Natural killer cell (primary cell): ENCODE measurements at regions not wholly inside any gene's neighbourhood (a gene's known extent, or its start where the extent isn't known, plus 50 kb on each side); places are given as distances from the start of the nearest gene placed in this dataset.

ENCODE experiments used
- ATAC-seq, 3 donors: fragments of 150-1000 bp in 2 of 3; fragments of 200-7000 bp in 1 of 3; cut with Tn5 transposase; 1 replicate in 1 of 3; 2 replicates in 2 of 3; pipeline ENCODE4 v1.10.0; 2021; ENCODE audit warnings: mild to moderate bottlenecking in 2 of 3, moderate library complexity in 2 of 3
- DNase-seq, 2 donors: peaks; one replicate each; pipeline versions ENCODE4 v3.0.0 to v3.0.0-alpha.2; 2013 to 2021; ENCODE audit warnings: mixed read lengths in 1 of 2
- H3K27ac ChIP-seq: one replicate; pipeline ENCODE4 v1.5.1; 2013; ENCODE audit warnings: mild to moderate bottlenecking, low read length
- H3K27me3 ChIP-seq: one replicate; pipeline ENCODE4 v1.6.1; 2013; ENCODE audit warnings: low read length; ENCODE audit not compliant: control insufficient read depth, insufficient read depth
- H3K36me3 ChIP-seq: one replicate; pipeline ENCODE4 v1.6.1; 2013; ENCODE audit warnings: low read length; ENCODE audit not compliant: control insufficient read depth, insufficient read depth
- H3K4me1 ChIP-seq: one replicate; pipeline ENCODE4 v1.6.1; 2013; ENCODE audit warnings: low read length; ENCODE audit not compliant: control insufficient read depth, insufficient read depth
- H3K4me3 ChIP-seq: one replicate; pipeline ENCODE4 v1.5.1; 2013; ENCODE audit warnings: low read length
- H3K9me3 ChIP-seq: one replicate; pipeline ENCODE4 v1.6.1; 2013; ENCODE audit warnings: low read length; ENCODE audit not compliant: control insufficient read depth, insufficient read depth
- H3K27ac Mint-ChIP-seq, 2 donors: one replicate each; pipeline ENCODE4 v1.8.0; 2022; ENCODE audit warnings: mild to moderate bottlenecking in 2 of 2, mixed read lengths in 2 of 2, moderate library complexity in 1 of 2
- H3K27me3 Mint-ChIP-seq, 2 donors: one replicate each; pipeline ENCODE4 v1.8.0; 2022; ENCODE audit warnings: low read depth in 2 of 2, mixed read lengths in 2 of 2
- H3K36me3 Mint-ChIP-seq: one replicate; pipeline ENCODE4 v1.8.0; 2022; ENCODE audit warnings: mixed read lengths
- H3K4me1 Mint-ChIP-seq, 2 donors: one replicate each; pipeline ENCODE4 v1.8.0; 2022; ENCODE audit warnings: mixed read lengths in 2 of 2
- H3K4me3 Mint-ChIP-seq: one replicate; pipeline ENCODE4 v1.8.0; 2022; ENCODE audit warnings: mild to moderate bottlenecking, moderate library complexity, mixed read lengths
- H3K9me3 Mint-ChIP-seq, 2 donors: one replicate each; pipeline ENCODE4 v1.8.0; 2022; ENCODE audit warnings: mixed read lengths in 2 of 2
- WGBS: methylation state at CpG from one replicate; pipeline ENCODE4 v1.1.7; 2013; ENCODE audit warnings: missing lambda C conversion rate; ENCODE audit not compliant: insufficient coverage; 5-methylcytosine and 5-hydroxymethylcytosine counted together
- intact Hi-C: fragments of 100-400 bp; cut with micrococcal nuclease; formaldehyde crosslinking; loops from one replicate; pipeline ENCODE4 v1.14.2; 2022
- TF ChIP-seq, protein P1 (sequence below): fragments of 200-600 bp; IDR thresholded peaks from one replicate; pipeline ENCODE4 v1.8.0; 2022; ENCODE audit warnings: antibody characterized with exemption

DNA sequence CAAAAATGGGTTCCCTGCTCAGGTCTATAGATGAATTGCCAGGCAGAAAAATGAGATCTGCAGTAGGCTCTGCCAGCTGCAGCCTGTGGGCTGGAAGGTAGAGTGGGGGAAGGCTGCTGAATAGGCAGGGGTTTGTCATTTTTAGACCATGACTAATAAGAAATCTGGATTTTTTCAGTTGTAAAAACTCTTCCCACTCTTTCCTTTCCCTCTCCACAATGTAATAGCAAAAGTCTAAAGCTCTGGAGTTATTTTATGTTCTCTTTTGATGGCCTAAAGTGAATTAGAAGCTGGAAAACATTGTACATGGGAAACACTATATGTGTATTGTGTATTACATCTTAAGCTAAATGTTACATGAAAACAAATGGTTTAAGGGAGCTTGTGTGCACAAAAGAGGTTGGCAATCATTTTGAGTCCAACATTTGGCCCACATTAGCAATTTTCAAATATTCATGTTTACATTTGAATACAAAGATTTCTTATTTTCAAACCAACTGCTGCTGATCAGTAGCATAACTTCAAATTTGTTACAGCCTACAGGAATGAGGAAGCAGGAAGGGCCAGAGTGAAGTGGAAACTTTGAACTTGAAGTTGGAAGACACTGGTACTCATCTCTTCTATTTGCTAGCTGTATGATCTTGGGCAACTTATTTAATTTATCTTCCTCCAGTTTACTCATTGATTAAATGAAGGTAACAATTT lies 407.1 kb downstream of the SLC4A3 start:
- no peak overlapping the region for H3K4me3 Mint-ChIP-seq
- no peak overlapping the region for H3K4me3 ChIP-seq
- H3K4me1 ChIP-seq, result no peaks in the 10 kb centered on the region
- DNase-seq (no peak), ATAC-seq (no peak)
- H3K27me3 ChIP-seq, result no peaks in the 10 kb centered on the region
- H3K27ac Mint-ChIP-seq, result no peak overlapping the region
- no peaks in the 10 kb centered on the region for H3K27me3 Mint-ChIP-seq
- TF ChIP-seq, protein P1, sequence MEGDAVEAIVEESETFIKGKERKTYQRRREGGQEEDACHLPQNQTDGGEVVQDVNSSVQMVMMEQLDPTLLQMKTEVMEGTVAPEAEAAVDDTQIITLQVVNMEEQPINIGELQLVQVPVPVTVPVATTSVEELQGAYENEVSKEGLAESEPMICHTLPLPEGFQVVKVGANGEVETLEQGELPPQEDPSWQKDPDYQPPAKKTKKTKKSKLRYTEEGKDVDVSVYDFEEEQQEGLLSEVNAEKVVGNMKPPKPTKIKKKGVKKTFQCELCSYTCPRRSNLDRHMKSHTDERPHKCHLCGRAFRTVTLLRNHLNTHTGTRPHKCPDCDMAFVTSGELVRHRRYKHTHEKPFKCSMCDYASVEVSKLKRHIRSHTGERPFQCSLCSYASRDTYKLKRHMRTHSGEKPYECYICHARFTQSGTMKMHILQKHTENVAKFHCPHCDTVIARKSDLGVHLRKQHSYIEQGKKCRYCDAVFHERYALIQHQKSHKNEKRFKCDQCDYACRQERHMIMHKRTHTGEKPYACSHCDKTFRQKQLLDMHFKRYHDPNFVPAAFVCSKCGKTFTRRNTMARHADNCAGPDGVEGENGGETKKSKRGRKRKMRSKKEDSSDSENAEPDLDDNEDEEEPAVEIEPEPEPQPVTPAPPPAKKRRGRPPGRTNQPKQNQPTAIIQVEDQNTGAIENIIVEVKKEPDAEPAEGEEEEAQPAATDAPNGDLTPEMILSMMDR, result no peak
- intact Hi-C loops, result no loop called here
- no peaks in the 10 kb centered on the region for H3K36me3 ChIP-seq
- no peaks in the 10 kb centered on the region for H3K36me3 Mint-ChIP-seq
- H3K27ac ChIP-seq, result no peak overlapping the region
- peaks cover 0 to 3% of the 10 kb centered on the region in 2 donors for H3K9me3 Mint-ChIP-seq
- H3K4me1 Mint-ChIP-seq, result no peaks in the 10 kb centered on the region
- H3K9me3 ChIP-seq, result no peaks in the 10 kb centered on the region

DNA sequence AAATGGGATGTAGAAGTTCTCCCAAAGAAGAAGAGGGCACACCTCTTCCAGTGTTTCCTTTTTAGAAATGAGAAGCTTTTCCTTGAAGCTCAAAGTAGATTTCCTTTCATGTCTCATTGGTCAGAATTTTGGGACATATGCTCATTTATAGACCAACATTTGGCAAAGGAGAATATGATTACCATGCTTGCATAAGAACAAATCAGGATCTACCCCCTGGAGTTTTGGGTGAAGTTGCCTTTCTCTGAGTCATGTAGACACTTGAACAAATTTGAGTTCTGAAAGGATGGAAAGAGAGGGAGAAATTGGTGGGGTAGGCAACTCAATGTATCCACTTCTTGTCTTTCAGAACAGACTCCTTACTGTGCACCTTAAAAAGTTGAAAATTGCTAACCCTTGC lies 409.0 kb downstream of the SLC4A3 start:
- Histone ChIP-seq H3K27me3 (no peaks in the 10 kb centered on the region), H3K27ac (no peak overlapping the region), H3K4me3 (no peak overlapping the region), H3K9me3 (no peaks in the 10 kb centered on the region), H3K36me3 (no peaks in the 10 kb centered on the region), H3K4me1 (no peaks in the 10 kb centered on the region)
- Mint-ChIP-seq H3K9me3 (peaks cover 0 to 3% of the 10 kb centered on the region in 2 donors), H3K27ac (no peak overlapping the region), H3K4me3 (no peak overlapping the region), H3K4me1 (no peaks in the 10 kb centered on the region), H3K36me3 (no peaks in the 10 kb centered on the region), H3K27me3 (no peaks in the 10 kb centered on the region)
- intact Hi-C loops, result no loop called here
- DNase-seq (no peak), ATAC-seq (no peak)
- TF ChIP-seq, protein P1, result no peak

DNA sequence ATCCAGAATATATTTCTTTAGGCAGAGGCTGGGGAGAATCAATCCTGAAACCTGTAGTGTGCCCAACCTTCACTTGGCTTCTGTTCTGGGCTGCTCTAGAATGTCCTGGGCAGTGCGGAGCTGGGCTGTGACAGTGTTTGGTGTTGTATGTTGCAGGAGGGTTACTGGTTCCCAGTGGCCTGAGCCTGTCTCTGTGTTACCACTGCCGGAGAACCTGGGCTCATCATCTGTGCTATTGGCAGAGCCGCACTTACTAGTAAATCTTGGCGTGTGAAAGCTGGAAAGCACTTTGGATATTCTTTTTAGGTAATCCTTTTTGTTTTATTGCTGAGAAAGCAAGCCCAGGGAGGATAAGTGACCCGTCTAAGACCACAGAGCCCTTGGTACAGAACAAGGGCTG lies 412.9 kb downstream of the SLC4A3 start:
- no peak for ATAC-seq
- WGBS, result 92% methylated on average over 5 of the region's 5 CpGs
- TF ChIP-seq, protein P1, result no peak

DNA sequence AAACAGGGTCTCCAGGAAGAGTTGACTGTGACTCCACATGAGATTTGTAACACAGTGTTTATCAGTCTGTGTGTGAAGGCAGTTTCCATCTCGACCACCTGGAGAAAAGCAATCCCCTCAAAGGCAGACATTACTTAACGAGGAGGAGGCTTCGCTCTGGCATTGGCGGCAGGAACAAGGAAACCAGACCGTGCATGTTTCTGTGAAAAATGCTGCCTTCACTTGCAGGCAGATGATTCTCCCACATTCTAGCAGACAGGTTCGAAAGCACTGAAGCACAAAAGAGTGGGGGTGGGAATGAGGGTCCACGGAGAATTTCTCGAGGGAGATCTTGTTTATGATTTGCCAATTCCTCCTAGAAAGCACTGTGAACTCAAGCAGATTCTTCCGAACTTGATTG lies 414.0 kb downstream of the SLC4A3 start:
- H3K9me3 ChIP-seq, result no peaks in the 10 kb centered on the region
- H3K4me3 Mint-ChIP-seq, result no peak overlapping the region
- TF ChIP-seq, protein P1, result no peak
- H3K36me3 Mint-ChIP-seq, result no peaks in the 10 kb centered on the region
- H3K36me3 ChIP-seq, result no peaks in the 10 kb centered on the region
- no peak overlapping the region for H3K27ac ChIP-seq
- H3K4me1 Mint-ChIP-seq, result no peaks in the 10 kb centered on the region
- no peak overlapping the region for H3K4me3 ChIP-seq
- 73% methylated on average over 9 of the region's 9 CpGs for WGBS
- ATAC-seq (no peak), DNase-seq (no peak)
- H3K27me3 ChIP-seq, result no peaks in the 10 kb centered on the region
- peaks cover 0 to 2% of the 10 kb centered on the region in 2 donors for H3K9me3 Mint-ChIP-seq
- no peak overlapping the region for H3K27ac Mint-ChIP-seq
- H3K27me3 Mint-ChIP-seq, result no peaks in the 10 kb centered on the region
- H3K4me1 ChIP-seq, result no peaks in the 10 kb centered on the region
- intact Hi-C loops, result no loop called here

More for the DNA sequence above, 412.9 kb downstream of the SLC4A3 start:
- Mint-ChIP-seq H3K27me3 (no peaks in the 10 kb centered on the region), H3K27ac (no peak overlapping the region), H3K9me3 (no peaks in the 10 kb centered on the region), H3K4me3 (no peak overlapping the region), H3K4me1 (no peaks in the 10 kb centered on the region), H3K36me3 (no peaks in the 10 kb centered on the region)
- Histone ChIP-seq H3K36me3 (no peaks in the 10 kb centered on the region), H3K9me3 (no peaks in the 10 kb centered on the region), H3K27me3 (no peaks in the 10 kb centered on the region), H3K4me3 (no peak overlapping the region), H3K27ac (no peak overlapping the region), H3K4me1 (no peaks in the 10 kb centered on the region)
- intact Hi-C loops, result no loop called here
- no peak for DNase-seq
